GM18520 (cell line): ENCODE measurements at regions not wholly inside any gene's neighbourhood (a gene's known extent, or its start where the extent isn't known, plus 50 kb on each side); places are given as distances from the start of the nearest gene placed in this dataset.
"Not testable (repeated sequence)": the region's sequence is repeated elsewhere in the genome, so short reads cannot be mapped to it uniquely, and the experiment has no call there.

Experiments
- ATAC-seq: cut with Tn5 transposase; IDR thresholded peaks from one replicate; pipeline ENCODE4 v1.9.1; 2021; ENCODE audit not compliant: unreplicated experiment

- ATAC-seq: no peak
Observed at GRCh38 chr11:38924644-38925043, 2326.6 kb upstream of the RAG2 start.

- no peak for ATAC-seq
Observed at GRCh38 chr11:38900211-38900610, 2302.2 kb upstream of the RAG2 start.

GRCh38 chr11:38894201-38894600, 2296.2 kb upstream of the RAG2 start:
- not testable (repeated sequence) for ATAC-seq

GRCh38 chr11:38884145-38884865, 2286.3 kb upstream of the RAG2 start:
- no peak for ATAC-seq

GRCh38 chr11:38867338-38867737, 2269.3 kb upstream of the RAG2 start:
- ATAC-seq: no peak

- no peak for ATAC-seq
Observed at GRCh38 chr11:38865922-38866321, 2267.9 kb upstream of the RAG2 start.

- ATAC-seq: no peak
Observed at GRCh38 chr11:38842991-38843390, 2245.0 kb upstream of the RAG2 start.

GRCh38 chr11:38839071-38839470, 2241.0 kb upstream of the RAG2 start:
- ATAC-seq: no peak

- ATAC-seq: no peak
Observed at GRCh38 chr11:38835966-38836365, 2237.9 kb upstream of the RAG2 start.

- ATAC-seq: no peak
Observed at GRCh38 chr11:38824573-38824972, 2226.5 kb upstream of the RAG2 start.

GRCh38 chr11:38821786-38822185, 2223.8 kb upstream of the RAG2 start:
- not testable (repeated sequence) for ATAC-seq

- ATAC-seq: no peak
Observed at GRCh38 chr11:38819981-38820380, 2221.9 kb upstream of the RAG2 start.

GRCh38 chr11:38818720-38819119, 2220.7 kb upstream of the RAG2 start:
- ATAC-seq: no peak

GRCh38 chr11:38814670-38815069, 2216.6 kb upstream of the RAG2 start:
- no peak for ATAC-seq

GRCh38 chr11:38809521-38809920, 2211.5 kb upstream of the RAG2 start:
- ATAC-seq: no peak

- ATAC-seq: no peak
Observed at GRCh38 chr11:38796281-38796680, 2198.2 kb upstream of the RAG2 start.

GRCh38 chr11:38795027-38795426, 2197.0 kb upstream of the RAG2 start:
- no peak for ATAC-seq

GRCh38 chr11:38791346-38791961, 2193.4 kb upstream of the RAG2 start:
- ATAC-seq: no peak

- no peak for ATAC-seq
Observed at GRCh38 chr11:38788561-38788960, 2190.5 kb upstream of the RAG2 start.

- ATAC-seq: no peak
Observed at GRCh38 chr11:38784164-38784563, 2186.1 kb upstream of the RAG2 start.

GRCh38 chr11:38766796-38767195, 2168.8 kb upstream of the RAG2 start:
- no peak for ATAC-seq

GRCh38 chr11:38759394-38759793, 2161.4 kb upstream of the RAG2 start:
- ATAC-seq: no peak

GRCh38 chr11:38756537-38756936, 2158.5 kb upstream of the RAG2 start:
- no peak for ATAC-seq
